ENCODE measurements at regions not wholly inside any gene's neighbourhood (a gene's known extent, or its start where the extent isn't known, plus 50 kb on each side); places are given as distances from the start of the nearest gene placed in this dataset.

DNA sequence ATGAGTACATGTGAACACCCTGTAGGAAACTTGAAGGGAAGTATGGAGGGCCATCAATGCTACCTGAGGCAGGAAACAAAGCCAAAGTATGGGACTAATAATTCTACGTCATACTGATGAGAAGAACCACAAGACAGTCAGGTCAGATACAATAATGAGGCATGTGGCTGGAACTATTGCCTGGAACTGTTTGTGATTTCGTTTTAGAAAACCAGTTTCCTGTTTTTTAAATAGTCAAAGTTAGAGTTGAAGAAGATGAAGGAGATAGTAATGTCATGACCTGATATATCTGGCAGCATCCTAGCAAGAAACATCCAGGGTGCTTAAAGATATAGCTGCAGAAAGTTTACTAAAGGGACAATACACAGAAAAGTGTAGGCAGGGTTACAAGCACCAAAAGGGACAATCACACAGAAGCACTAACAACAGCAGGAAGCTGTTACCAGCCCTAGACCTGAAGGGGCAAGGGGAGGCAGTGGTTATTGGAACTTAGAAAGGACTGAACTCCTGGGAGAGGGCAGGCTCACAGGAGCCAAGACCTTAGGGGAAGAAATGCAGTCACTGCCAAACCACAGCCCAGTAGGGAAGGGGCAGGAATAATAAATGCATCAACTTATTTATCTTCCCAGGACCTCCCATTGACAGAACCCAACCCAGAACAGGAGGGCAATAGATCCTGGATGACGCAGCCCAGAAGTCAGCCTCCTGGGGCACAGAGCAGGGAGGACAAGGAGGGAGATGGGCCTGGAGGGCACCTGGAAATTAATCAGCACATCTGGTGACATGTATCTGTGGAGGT lies 302.1 kb upstream of the STT3B start:
- FAIRE-seq: no peak

DNA sequence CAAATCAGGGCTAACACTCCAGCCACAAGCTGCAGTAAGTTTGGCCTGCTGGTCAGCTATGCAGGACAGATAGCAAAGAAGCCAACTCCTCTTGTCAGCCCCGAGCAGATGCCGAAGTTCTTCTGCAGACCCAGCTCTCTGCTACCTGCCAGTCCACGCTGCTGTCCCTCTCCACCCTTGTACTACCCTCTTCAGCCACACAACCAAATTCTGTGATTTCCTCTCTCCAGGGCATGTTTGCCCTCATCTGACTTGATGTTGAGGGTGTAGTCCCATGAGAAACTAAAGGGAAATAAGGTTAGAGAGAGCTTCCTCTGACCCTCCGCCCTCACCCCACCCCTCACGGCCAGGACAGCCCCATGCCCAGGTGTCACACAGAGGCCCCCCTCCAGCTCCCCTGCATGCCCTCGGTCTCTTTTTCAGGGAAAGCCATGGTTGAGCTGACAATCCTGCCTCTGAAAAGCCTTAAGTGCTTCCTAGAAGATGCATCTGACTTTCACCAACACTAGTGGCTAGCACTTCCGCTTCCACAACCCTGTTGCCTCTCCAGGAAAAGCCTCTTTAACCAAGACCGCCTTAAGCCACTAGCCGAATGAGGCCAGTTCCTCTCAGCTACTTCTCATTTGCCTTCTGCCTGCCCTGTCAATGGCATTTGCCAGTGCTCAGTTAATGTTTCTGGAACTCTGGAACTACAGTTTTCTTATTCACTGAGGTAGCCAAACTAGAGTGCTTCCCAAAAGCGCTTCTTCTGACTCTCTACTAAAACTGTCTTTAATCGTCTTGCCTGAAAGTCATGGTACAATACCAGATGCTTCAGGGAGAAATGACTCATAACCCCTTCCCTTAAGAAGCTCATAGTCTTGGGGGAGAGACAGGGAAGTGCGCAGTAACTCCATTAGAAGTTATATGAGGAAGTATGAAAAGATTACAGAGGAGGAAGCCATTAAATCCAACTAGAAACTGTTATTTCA lies 300.4 kb upstream of the STT3B start:
- TF ChIP-seq, protein P1, sequence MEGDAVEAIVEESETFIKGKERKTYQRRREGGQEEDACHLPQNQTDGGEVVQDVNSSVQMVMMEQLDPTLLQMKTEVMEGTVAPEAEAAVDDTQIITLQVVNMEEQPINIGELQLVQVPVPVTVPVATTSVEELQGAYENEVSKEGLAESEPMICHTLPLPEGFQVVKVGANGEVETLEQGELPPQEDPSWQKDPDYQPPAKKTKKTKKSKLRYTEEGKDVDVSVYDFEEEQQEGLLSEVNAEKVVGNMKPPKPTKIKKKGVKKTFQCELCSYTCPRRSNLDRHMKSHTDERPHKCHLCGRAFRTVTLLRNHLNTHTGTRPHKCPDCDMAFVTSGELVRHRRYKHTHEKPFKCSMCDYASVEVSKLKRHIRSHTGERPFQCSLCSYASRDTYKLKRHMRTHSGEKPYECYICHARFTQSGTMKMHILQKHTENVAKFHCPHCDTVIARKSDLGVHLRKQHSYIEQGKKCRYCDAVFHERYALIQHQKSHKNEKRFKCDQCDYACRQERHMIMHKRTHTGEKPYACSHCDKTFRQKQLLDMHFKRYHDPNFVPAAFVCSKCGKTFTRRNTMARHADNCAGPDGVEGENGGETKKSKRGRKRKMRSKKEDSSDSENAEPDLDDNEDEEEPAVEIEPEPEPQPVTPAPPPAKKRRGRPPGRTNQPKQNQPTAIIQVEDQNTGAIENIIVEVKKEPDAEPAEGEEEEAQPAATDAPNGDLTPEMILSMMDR (IDR thresholded peaks at IDR 0.05; ENCODE audit: insufficient read depth, low read length, severe bottlenecking): no peak
- Histone ChIP-seq H3K36me3 (ENCODE audit: control insufficient read depth, insufficient read depth, low read length) (no peaks in the 10 kb centered on the region), H3K27me3 (ENCODE audit: control insufficient read depth, insufficient read depth, low read length) (no peaks in the 10 kb centered on the region), H3K4me3 (ENCODE audit: low read depth, low read length) (no peak overlapping the region)
- DNase-seq (ENCODE audit: low read depth) (no peak), FAIRE-seq (no peak)

More for the DNA sequence above, 302.1 kb upstream of the STT3B start:
- no peak for DNase-seq (ENCODE audit: low read depth)
- TF ChIP-seq, protein P1 (IDR thresholded peaks at IDR 0.05; ENCODE audit: insufficient read depth, low read length, severe bottlenecking): no peak
- Histone ChIP-seq H3K36me3 (ENCODE audit: control insufficient read depth, insufficient read depth, low read length) (no peaks in the 10 kb centered on the region), H3K27me3 (ENCODE audit: control insufficient read depth, insufficient read depth, low read length) (no peaks in the 10 kb centered on the region), H3K4me3 (ENCODE audit: low read depth, low read length) (no peak overlapping the region)

DNA sequence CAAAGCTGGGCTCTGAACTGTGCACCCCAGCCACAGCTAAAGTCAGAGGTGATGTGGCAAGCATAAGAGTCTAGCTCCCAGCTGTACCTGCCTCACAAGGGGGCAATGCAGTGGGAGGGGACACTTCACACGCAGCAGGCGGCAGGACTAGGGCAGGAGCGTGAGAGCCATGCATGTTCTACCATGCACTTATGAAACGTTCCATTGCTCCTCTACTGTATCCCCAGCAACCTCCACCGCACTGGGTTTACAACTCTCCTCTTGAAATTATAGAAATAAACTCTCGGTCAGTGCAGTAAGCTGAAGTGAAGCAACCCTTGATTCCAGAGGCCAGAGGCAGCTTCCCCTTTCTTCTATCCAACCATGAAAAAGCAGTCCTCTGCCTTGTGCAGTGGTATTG lies 298.6 kb upstream of the STT3B start:
- Histone ChIP-seq H3K27me3 (ENCODE audit: control insufficient read depth, insufficient read depth, low read length) (no peaks in the 10 kb centered on the region), H3K4me3 (ENCODE audit: low read depth, low read length) (no peak overlapping the region), H3K36me3 (ENCODE audit: control insufficient read depth, insufficient read depth, low read length) (no peaks in the 10 kb centered on the region)
- TF ChIP-seq, protein P1 (IDR thresholded peaks at IDR 0.05; ENCODE audit: insufficient read depth, low read length, severe bottlenecking): no peak
- DNase-seq (ENCODE audit: low read depth) (no peak), FAIRE-seq (no peak)

DNA sequence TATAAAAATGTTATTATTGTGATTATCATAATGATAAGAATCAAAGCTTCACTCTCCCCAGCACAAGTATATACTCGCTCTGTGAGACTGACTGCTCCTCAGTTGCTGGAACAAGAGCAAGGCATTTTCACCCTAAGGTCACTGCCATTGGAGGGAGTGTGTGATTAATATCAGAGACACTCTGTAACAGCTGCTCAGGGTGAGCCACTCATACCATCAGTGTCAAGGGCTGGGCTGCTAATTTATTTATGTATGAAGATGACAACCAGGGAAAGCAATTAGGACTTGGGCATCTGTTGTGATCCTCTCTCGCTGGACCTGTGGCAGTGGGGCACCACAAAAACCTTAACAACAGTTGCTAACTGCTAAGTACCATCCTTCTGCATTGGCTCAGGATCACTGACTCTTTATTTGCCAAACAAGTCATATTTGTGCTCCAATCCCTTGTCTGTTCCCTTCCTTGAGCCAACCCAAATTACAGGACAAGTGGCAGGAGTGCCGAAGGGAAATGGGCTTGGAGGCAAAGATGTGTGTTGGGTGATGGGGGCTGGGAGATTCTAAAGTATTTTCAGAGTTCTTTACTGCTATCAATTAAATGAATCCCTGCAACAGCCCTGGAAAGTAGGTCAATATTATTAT lies 297.5 kb upstream of the STT3B start:
- H3K27me3 ChIP-seq (ENCODE audit: control insufficient read depth, insufficient read depth, low read length): no peaks in the 10 kb centered on the region
- no peaks in the 10 kb centered on the region for H3K36me3 ChIP-seq (ENCODE audit: control insufficient read depth, insufficient read depth, low read length)
- TF ChIP-seq, protein P1 (IDR thresholded peaks at IDR 0.05; ENCODE audit: insufficient read depth, low read length, severe bottlenecking): no peak
- no peak overlapping the region for H3K4me3 ChIP-seq (ENCODE audit: low read depth, low read length)
- no peak for FAIRE-seq
- peak; percentile 60 for DNase-seq (ENCODE audit: low read depth)

DNA sequence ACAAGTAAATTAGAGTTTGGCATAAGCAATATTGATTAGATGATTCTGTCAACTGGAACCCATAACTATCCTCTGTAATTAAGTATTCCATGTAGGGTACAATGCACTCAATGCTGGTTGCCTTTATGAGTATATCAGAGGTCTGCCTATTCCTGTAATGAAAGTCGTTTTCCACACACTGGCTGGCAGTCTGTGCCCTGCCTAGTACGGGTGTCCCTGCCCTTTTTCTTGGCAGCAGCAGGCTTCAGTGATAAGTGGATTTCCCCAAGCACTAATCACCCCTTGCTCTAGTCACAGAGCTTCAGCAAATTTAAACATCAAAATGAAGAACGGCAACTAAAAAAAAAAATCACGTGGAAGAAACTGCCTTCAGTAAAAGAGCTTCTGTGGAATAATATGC lies 294.8 kb upstream of the STT3B start:
- FAIRE-seq (no peak), DNase-seq (ENCODE audit: low read depth) (no peak)
- Histone ChIP-seq H3K27me3 (ENCODE audit: control insufficient read depth, insufficient read depth, low read length) (no peaks in the 10 kb centered on the region), H3K36me3 (ENCODE audit: control insufficient read depth, insufficient read depth, low read length) (no peaks in the 10 kb centered on the region), H3K4me3 (ENCODE audit: low read depth, low read length) (no peak overlapping the region)
- TF ChIP-seq, protein P1 (IDR thresholded peaks at IDR 0.05; ENCODE audit: insufficient read depth, low read length, severe bottlenecking): no peak

Data from bronchial epithelial cell (primary cell).